ENCODE measurements at regions not wholly inside any gene's neighbourhood (a gene's known extent, or its start where the extent isn't known, plus 50 kb on each side); places are given as distances from the start of the nearest gene placed in this dataset.
"Not testable (repeated sequence)": the region's sequence is repeated elsewhere in the genome, so short reads cannot be mapped to it uniquely, and the experiment has no call there.

DNA sequence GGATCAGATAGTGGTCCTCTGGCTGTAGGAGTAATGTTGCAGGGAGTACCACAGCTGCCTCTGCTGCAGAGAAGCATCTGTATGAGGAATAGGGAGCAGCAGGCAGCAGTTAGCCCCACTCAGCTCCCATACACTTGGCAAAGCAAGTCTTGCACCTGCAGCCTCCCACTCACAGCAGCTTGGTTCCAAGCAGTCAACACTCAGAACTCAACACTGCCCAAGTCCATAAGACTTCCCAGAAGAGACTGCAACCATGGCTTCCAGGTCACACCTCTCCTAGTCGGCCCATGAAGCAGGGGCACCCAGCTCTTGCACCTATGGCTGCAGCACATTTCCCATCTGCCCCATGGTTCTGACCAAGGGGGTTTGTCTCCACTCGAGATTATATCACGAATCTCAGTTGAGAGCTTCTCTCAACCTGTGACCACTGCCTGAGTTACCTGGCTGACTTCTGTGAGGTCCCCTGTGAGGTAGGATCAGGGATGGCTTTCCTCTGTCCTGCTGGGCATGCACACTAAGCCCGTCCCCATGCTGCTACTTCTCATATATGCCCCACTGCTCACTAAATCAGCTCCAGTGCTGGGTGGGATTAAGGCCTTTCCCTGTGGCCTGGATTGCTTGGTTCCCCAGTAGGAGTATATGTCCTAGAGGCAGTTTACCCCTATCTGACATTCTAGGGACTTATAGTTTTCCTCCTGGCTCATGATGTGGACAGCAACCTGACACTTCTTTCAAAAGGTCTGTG, 562.0 kb upstream of the TPTE start:
- H3K27me3 ChIP-seq; H3K4me1 ChIP-seq; H3K4me3 ChIP-seq (replicated peaks in 1 of 3); H3K9me3 ChIP-seq; H3K27ac ChIP-seq; H3K36me3 ChIP-seq; intact Hi-C loops (cut with DNase I); DNase-seq: not testable (repeated sequence)
- 48 to 54% methylated on average over 4 of the region's 4 CpGs for WGBS, 2 donors

- H3K36me3 ChIP-seq; H3K9me3 ChIP-seq; DNase-seq; H3K4me3 ChIP-seq (replicated peaks in 1 of 3); H3K4me1 ChIP-seq; H3K27me3 ChIP-seq; H3K27ac ChIP-seq; intact Hi-C loops (cut with DNase I): not testable (repeated sequence)
- WGBS, 2 donors = 16 to 28% methylated on average over 1 of the region's 1 CpG
Observed at GRCh38 chr21:9969399-9969798, 552.0 kb upstream of the TPTE start.

DNA sequence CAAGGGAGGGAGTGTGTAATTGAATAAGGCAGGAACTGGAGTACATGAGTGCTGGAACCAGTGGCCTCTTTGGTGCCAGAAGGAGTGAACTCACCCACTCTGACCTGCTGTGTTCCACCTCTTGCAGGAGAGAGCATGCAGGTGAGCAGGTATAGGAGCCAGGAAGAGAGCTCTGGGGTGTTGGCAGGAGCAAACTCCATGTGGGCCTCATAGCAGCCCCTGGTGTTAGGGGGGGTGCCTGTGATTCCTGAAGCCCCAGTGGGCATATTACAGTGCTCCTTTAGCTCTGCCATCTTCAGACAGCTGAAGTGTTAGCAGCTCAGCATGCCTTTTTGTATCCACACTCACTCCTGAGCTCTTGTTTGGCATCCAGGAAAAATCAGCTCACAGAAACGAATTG, 549.4 kb upstream of the TPTE start:
- H3K36me3 ChIP-seq; intact Hi-C loops (cut with DNase I); H3K4me1 ChIP-seq; H3K27me3 ChIP-seq; H3K4me3 ChIP-seq (replicated peaks in 1 of 3); DNase-seq; H3K9me3 ChIP-seq; H3K27ac ChIP-seq: not testable (repeated sequence)
- 20 to 24% methylated on average over 1 of the region's 1 CpG for WGBS, 2 donors

DNA sequence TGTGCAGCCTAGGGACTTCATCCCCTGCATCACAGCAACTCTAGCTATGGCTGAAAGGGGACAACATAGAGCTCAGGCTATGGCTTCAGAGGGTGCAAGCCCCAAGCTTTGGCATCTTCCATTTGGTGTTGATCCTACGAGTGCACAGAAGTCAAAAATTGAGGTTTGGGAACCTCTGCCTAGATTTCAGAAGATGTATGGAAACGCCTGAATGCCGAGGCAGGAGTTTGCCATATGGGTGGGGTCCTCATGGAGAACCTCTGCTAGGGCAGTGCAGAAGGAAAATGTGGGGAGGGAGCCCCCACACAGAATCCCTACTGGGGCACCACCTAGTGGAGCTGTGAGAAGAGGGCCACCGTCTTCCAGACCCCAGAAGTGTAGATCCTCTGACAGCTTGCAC, 543.0 kb upstream of the TPTE start:
- H3K9me3 ChIP-seq; intact Hi-C loops (cut with DNase I); DNase-seq; H3K4me3 ChIP-seq (replicated peaks in 1 of 3); H3K27ac ChIP-seq; H3K27me3 ChIP-seq; H3K4me1 ChIP-seq; H3K36me3 ChIP-seq: not testable (repeated sequence)
- 63 to 71% methylated on average over 4 of the region's 4 CpGs for WGBS, 2 donors

DNA sequence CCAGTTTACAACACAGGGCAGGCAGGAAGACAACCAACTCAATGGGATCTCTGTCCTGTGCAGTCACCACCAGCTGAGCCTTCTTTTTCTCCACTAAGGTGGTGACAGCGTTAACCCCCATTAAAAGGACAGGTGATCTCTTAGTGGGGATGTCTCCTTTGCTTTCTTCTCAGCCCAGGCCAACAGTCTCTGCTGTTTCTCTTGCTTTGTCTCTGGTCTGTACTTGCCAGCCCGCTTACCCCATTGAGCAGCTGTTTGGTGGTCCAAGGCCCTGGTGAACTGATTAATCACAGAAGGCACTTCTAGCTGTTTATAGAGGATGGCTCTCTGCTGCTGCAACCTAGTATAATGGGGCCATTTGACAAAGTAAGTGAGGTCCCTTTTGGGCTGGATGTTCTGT, 523.9 kb upstream of the TPTE start:
- 44 to 59% methylated on average over 2 of the region's 2 CpGs for WGBS, 2 donors
- H3K27me3 ChIP-seq; H3K9me3 ChIP-seq; H3K4me3 ChIP-seq (replicated peaks in 1 of 3); DNase-seq; H3K4me1 ChIP-seq; H3K36me3 ChIP-seq; H3K27ac ChIP-seq; intact Hi-C loops (cut with DNase I): not testable (repeated sequence)

DNA sequence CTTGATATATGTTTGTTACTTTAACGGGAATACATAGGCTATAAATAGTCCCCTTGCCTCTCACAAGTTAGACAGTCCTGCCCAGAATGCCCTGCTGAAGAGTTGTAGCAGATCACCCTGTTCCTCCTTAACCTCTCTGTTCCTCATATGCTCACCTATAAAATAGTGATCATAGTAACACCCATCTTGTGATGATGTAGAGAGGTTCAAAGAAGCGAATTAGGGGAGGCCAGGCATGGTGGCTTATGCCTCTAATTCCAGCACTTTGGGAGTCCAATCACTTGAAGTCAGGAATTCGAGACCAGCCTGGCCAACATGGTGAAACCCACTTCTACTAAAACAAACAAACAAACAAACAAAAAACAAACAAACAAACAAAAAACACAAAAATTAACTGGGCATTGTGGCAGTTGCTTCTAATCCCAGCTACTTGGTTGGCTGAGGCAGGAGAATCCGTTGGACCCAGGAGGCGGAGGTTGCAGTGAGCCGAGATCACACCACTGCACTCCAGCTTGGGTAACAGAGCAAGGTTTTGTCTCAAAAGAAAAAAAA, 518.5 kb upstream of the TPTE start:
- H3K4me3 ChIP-seq (replicated peaks in 1 of 3); DNase-seq; H3K4me1 ChIP-seq; H3K36me3 ChIP-seq; H3K27ac ChIP-seq; H3K27me3 ChIP-seq; H3K9me3 ChIP-seq; intact Hi-C loops (cut with DNase I): not testable (repeated sequence)
- 48 to 49% methylated on average over 6 of the region's 6 CpGs for WGBS, 2 donors

DNA sequence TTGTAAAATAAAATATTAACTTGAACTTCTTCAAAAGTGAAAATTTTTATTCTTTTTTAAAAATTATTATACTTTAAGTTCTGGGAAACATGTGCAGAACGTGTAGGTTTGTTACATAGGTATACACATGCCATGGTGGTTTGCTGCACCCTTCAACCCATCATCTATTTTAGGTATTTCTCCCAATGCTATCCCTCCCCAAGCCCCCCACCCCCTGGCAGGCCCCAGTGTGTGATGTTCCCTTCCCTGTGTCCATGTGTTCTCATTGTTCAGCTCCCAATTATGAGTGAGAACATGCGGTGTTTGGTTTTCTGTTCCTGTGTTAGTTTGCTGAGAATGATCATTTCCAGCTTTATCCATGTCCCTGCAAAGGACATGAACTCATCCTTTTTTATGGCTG, 515.6 kb upstream of the TPTE start:
- H3K4me1 ChIP-seq; intact Hi-C loops (cut with DNase I); H3K27me3 ChIP-seq; H3K27ac ChIP-seq; H3K4me3 ChIP-seq (replicated peaks in 1 of 3); H3K9me3 ChIP-seq; DNase-seq; H3K36me3 ChIP-seq: not testable (repeated sequence)
- 57 to 59% methylated on average over 2 of the region's 2 CpGs for WGBS, 2 donors

- intact Hi-C loops (cut with DNase I); H3K27me3 ChIP-seq; H3K36me3 ChIP-seq; H3K27ac ChIP-seq; H3K4me3 ChIP-seq (replicated peaks in 1 of 3); H3K4me1 ChIP-seq; H3K9me3 ChIP-seq; DNase-seq: not testable (repeated sequence)
- WGBS, 2 donors = 32 to 41% methylated on average over 2 of the region's 2 CpGs
Observed at GRCh38 chr21:10016991-10017390, 504.4 kb upstream of the TPTE start.

DNA sequence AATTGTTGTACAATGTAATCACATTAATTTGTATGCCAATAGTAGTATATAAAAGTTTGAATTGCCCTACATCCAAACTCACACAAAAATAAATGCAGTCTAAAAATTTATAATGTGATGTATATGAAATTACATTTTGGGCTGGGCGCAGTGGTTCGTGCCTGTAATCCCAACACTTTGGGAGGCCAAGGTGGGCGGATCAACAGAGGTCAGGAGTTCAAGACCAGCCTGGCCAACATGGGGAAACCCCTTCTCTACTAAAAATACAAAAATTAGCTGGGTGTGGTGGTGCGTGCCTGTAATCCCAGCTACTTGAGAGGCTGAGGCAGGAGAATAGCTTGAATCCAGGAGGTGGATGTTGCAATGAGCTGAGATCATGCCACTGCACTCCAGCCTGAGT, 503.6 kb upstream of the TPTE start:
- not testable (repeated sequence) for H3K4me1 ChIP-seq
- 58 to 64% methylated on average over 4 of the region's 4 CpGs for WGBS, 2 donors

GRCh38 chr21:10021462-10021861, 499.9 kb upstream of the TPTE start:
- H3K9me3 ChIP-seq; H3K27ac ChIP-seq; H3K4me1 ChIP-seq; DNase-seq; intact Hi-C loops (cut with DNase I); H3K27me3 ChIP-seq; H3K4me3 ChIP-seq (replicated peaks in 1 of 3); H3K36me3 ChIP-seq: not testable (repeated sequence)
- 61 to 75% methylated on average over 3 of the region's 3 CpGs for WGBS, 2 donors

More for the DNA sequence above, 503.6 kb upstream of the TPTE start:
- H3K36me3 ChIP-seq; H3K4me3 ChIP-seq (replicated peaks in 1 of 3); DNase-seq; H3K9me3 ChIP-seq; H3K27ac ChIP-seq; intact Hi-C loops (cut with DNase I); H3K27me3 ChIP-seq: not testable (repeated sequence)

GRCh38 chr21:10022745-10023144, 498.6 kb upstream of the TPTE start:
- H3K9me3 ChIP-seq; H3K4me1 ChIP-seq; H3K27me3 ChIP-seq; H3K36me3 ChIP-seq; H3K27ac ChIP-seq; H3K4me3 ChIP-seq (replicated peaks in 1 of 3); intact Hi-C loops (cut with DNase I); DNase-seq: not testable (repeated sequence)
- 58 to 61% methylated on average over 2 of the region's 2 CpGs for WGBS, 2 donors

Measured in thyroid gland (tissue), 4 donors.